ENCODE measurements at regions not wholly inside any gene's neighbourhood (a gene's known extent, or its start where the extent isn't known, plus 50 kb on each side); places are given as distances from the start of the nearest gene placed in this dataset.

DNA sequence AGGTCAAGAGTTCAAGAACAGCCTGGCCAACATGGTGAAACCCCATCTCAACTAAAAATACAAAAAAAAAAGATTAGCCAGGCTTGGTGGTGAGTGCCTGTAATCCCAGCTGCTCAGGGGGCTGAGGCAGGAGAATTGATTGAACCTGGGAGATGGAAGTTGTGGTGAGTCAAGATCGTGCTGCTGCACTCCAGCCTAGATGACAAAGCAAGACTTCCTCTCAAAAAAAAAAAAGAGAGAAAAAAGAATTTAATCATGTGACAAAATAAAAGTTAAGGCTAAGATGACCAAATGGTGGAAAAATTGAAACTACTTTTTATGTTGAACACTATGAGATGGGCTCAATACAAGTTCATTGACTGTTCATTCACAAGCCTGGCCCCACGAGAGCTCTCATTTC is 141.1 kb upstream of the WDR11 start:
- TF ChIP-seq, protein P1, sequence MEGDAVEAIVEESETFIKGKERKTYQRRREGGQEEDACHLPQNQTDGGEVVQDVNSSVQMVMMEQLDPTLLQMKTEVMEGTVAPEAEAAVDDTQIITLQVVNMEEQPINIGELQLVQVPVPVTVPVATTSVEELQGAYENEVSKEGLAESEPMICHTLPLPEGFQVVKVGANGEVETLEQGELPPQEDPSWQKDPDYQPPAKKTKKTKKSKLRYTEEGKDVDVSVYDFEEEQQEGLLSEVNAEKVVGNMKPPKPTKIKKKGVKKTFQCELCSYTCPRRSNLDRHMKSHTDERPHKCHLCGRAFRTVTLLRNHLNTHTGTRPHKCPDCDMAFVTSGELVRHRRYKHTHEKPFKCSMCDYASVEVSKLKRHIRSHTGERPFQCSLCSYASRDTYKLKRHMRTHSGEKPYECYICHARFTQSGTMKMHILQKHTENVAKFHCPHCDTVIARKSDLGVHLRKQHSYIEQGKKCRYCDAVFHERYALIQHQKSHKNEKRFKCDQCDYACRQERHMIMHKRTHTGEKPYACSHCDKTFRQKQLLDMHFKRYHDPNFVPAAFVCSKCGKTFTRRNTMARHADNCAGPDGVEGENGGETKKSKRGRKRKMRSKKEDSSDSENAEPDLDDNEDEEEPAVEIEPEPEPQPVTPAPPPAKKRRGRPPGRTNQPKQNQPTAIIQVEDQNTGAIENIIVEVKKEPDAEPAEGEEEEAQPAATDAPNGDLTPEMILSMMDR (IDR thresholded peaks at IDR 0.05; ENCODE audit: low read depth, low read length) = no peak
- no peak overlapping the region for H3K27ac ChIP-seq

DNA sequence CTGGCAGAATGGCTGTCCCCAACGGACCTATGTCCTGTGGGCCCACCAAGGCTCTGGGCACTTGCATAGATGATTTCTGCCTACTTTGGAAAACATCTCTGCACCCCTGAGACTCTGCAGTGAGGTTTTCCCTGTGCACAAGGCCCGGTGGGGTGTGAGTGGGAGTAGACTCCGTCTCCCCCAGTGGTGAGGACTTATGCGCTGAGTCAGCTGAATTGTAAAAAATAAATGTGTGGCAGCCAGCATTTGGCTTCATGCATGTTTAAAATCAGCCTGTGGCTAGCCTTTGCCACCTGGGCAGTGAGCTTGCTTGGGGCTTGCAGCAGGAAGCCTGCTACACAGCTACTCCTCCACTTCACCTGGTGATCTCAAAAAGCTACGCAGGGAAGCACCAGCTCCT is 139.3 kb upstream of the WDR11 start:
- DNase-seq = no peak
- no peaks in the 10 kb centered on the region for H3K36me3 ChIP-seq
- TF ChIP-seq, protein P1 (IDR thresholded peaks at IDR 0.05; ENCODE audit: low read depth, low read length) = no peak
- H3K27ac ChIP-seq = no peak overlapping the region
- H3K27me3 ChIP-seq (ENCODE audit: insufficient read depth, low read depth, severe bottlenecking) = no peaks in the 10 kb centered on the region
- H3K4me3 ChIP-seq (ENCODE audit: low read depth, low read length) = no peak overlapping the region
- no peaks in the 10 kb centered on the region for H3K9me3 ChIP-seq (ENCODE audit: severe bottlenecking)

More for the DNA sequence above, 141.1 kb upstream of the WDR11 start:
- no peaks in the 10 kb centered on the region for H3K9me3 ChIP-seq (ENCODE audit: severe bottlenecking)
- no peaks in the 10 kb centered on the region for H3K36me3 ChIP-seq
- no peak overlapping the region for H3K4me3 ChIP-seq (ENCODE audit: low read depth, low read length)
- DNase-seq = no peak
- no peaks in the 10 kb centered on the region for H3K27me3 ChIP-seq (ENCODE audit: insufficient read depth, low read depth, severe bottlenecking)

DNA sequence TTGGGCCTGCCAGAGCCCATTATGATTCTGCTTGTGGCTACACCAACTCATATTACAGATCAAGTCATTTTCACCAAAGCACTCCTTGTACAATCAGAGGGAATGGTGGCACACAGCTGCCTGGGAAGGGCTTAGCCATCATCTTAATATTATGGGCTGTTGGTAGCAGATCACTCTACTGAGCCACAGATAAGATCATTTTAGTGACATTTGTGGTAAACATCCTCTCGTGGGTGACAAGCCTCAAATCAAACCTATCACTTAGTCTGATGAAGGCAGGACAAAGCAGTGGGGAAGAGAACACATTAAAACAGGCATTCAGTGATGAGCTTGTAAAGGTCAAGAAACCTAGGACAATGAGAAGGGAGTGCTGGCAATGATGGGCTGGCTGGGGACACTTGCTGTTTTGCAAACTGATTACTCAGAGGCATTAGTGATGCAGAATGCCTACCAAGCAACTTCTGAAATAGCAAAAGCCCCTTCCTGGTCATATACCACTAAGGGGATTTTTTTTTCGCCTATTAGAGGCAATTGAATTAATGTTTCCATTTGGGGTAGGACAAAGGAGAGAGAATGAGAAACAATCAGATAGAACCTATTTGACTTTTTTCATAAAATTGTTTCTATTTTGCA is 137.5 kb upstream of the WDR11 start:
- Histone ChIP-seq H3K4me3 (ENCODE audit: low read depth, low read length) (no peak overlapping the region), H3K9me3 (ENCODE audit: severe bottlenecking) (peaks cover 4% of the 10 kb centered on the region), H3K36me3 (no peaks in the 10 kb centered on the region), H3K27me3 (ENCODE audit: insufficient read depth, low read depth, severe bottlenecking) (no peaks in the 10 kb centered on the region), H3K27ac (no peak overlapping the region)
- TF ChIP-seq, protein P1 (IDR thresholded peaks at IDR 0.05; ENCODE audit: low read depth, low read length) = no peak
- no peak for DNase-seq

DNA sequence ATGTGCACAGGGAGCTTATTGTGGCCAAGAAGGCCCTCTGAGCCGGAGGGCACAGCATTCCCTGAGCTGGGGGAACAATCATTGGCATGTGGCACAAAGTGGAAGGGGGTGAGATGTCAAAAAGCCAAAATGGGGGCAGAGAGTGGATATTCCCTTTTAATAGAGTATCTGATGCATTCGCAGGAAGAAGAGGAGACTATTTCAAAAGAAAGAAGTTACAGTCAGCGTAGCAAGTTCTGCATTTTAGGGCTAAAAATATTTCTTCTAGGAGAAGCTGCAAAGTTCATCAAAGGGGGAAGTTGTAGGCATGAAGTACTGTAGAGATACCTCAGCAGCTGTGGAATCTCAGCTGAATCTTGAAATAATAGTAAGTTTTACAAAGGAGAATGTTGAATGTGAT is 136.0 kb upstream of the WDR11 start:
- TF ChIP-seq, protein P1 (IDR thresholded peaks at IDR 0.05; ENCODE audit: low read depth, low read length) = no peak
- H3K27me3 ChIP-seq (ENCODE audit: insufficient read depth, low read depth, severe bottlenecking) = no peaks in the 10 kb centered on the region
- DNase-seq = no peak

DNA sequence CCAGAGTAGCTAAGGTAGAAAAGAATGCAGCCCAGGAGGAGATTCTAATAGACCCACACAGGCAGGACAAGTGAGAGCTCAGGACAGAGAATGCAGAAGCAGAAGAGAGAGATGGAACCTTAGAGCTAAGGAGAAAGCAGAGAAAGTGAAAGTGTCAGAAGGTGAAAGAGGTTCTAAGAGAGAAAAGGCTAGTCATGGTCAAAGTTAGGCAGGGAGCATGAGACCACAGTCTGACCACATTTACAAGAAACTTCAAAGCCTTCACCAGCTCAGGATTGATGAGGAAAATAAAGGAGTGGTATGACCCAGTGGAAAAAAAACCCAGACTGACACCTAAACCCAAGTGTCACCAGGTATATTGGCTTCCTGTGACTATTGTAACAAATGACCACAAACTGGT is 131.8 kb upstream of the WDR11 start:
- Histone ChIP-seq H3K4me3 (ENCODE audit: low read depth, low read length) (no peak overlapping the region), H3K27ac (no peak overlapping the region), H3K27me3 (ENCODE audit: insufficient read depth, low read depth, severe bottlenecking) (no peaks in the 10 kb centered on the region), H3K9me3 (ENCODE audit: severe bottlenecking) (peaks cover 4% of the 10 kb centered on the region), H3K36me3 (no peaks in the 10 kb centered on the region)
- DNase-seq = no peak
- TF ChIP-seq, protein P1 (IDR thresholded peaks at IDR 0.05; ENCODE audit: low read depth, low read length) = no peak

More for the DNA sequence above, 136.0 kb upstream of the WDR11 start:
- H3K36me3 ChIP-seq = no peaks in the 10 kb centered on the region
- no peak overlapping the region for H3K27ac ChIP-seq
- H3K4me3 ChIP-seq (ENCODE audit: low read depth, low read length) = no peak overlapping the region
- peaks cover 4% of the 10 kb centered on the region for H3K9me3 ChIP-seq (ENCODE audit: severe bottlenecking)

DNA sequence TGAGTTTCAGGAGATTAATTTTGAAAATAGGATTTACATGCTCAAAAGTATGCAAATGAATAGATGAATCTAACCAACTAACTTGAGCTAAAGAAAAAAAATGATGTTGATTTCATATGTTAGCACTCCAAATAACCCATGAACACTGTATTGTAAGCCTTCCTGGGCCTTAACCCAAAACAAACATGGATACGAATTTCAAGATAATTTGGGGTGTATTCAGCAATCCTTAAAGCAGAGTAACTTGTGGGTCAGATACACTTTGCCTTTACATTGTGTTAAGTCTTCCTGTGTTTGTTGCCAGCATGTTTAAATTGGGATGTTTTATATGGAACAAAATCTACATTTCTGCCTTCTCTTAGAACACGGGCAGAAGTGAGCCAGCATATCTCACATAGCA is 124.2 kb upstream of the WDR11 start:
- no peaks in the 10 kb centered on the region for H3K9me3 ChIP-seq (ENCODE audit: severe bottlenecking)
- no peaks in the 10 kb centered on the region for H3K36me3 ChIP-seq
- H3K4me3 ChIP-seq (ENCODE audit: low read depth, low read length) = no peak overlapping the region
- TF ChIP-seq, protein P1 (IDR thresholded peaks at IDR 0.05; ENCODE audit: low read depth, low read length) = no peak
- no peaks in the 10 kb centered on the region for H3K27me3 ChIP-seq (ENCODE audit: insufficient read depth, low read depth, severe bottlenecking)
- H3K27ac ChIP-seq = no peak overlapping the region
- DNase-seq = no peak
